ENCODE measurements at regions not wholly inside any gene's neighbourhood (a gene's known extent, or its start where the extent isn't known, plus 50 kb on each side); places are given as distances from the start of the nearest gene placed in this dataset.

GRCh38 chr5:126065061-126065460, 358.1 kb upstream of the GRAMD2B start:
- Mint-ChIP-seq H3K27ac (no peak overlapping the region), H3K36me3 (ENCODE audit: low read depth) (no peaks in the 10 kb centered on the region), H3K27me3 (no peaks in the 10 kb centered on the region), H3K4me3 (no peak overlapping the region), H3K4me1 (no peaks in the 10 kb centered on the region)
- ATAC-seq, result no peak
- no peak for DNase-seq
- H3K9me3 ChIP-seq (ENCODE audit: control insufficient read depth, low read length, poor library complexity, severe bottlenecking), result no peaks in the 10 kb centered on the region

GRCh38 chr5:126066836-126067235, 356.4 kb upstream of the GRAMD2B start:
- Mint-ChIP-seq H3K4me1 (no peaks in the 10 kb centered on the region), H3K27me3 (no peaks in the 10 kb centered on the region), H3K36me3 (ENCODE audit: low read depth) (no peaks in the 10 kb centered on the region), H3K27ac (no peak overlapping the region), H3K4me3 (no peak overlapping the region)
- DNase-seq (no peak), ATAC-seq (no peak)
- H3K9me3 ChIP-seq (ENCODE audit: control insufficient read depth, low read length, poor library complexity, severe bottlenecking), result no peaks in the 10 kb centered on the region

DNA sequence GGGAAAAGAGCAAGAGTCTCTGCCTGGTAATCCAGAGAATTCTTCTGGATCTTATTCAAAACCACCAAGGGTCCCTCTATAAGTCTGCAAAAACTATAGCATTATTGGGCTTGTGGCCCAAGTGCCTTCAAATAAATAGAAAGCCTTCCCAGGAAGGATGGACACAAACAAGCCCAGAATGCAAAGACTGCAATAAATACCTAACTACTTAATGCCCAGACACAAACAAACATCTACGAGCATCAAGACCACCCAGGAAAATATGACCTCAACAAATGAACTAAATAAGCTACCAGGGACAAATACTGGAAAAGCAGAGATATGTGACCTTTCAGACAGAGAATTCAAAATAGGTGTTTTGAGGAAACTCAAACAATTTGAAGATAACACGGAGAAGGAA, 355.8 kb upstream of the GRAMD2B start:
- Mint-ChIP-seq H3K4me1 (no peaks in the 10 kb centered on the region), H3K27ac (no peak overlapping the region), H3K4me3 (no peak overlapping the region), H3K27me3 (no peaks in the 10 kb centered on the region), H3K36me3 (ENCODE audit: low read depth) (no peaks in the 10 kb centered on the region)
- ATAC-seq (no peak), DNase-seq (no peak)
- H3K9me3 ChIP-seq (ENCODE audit: control insufficient read depth, low read length, poor library complexity, severe bottlenecking), result no peaks in the 10 kb centered on the region

DNA sequence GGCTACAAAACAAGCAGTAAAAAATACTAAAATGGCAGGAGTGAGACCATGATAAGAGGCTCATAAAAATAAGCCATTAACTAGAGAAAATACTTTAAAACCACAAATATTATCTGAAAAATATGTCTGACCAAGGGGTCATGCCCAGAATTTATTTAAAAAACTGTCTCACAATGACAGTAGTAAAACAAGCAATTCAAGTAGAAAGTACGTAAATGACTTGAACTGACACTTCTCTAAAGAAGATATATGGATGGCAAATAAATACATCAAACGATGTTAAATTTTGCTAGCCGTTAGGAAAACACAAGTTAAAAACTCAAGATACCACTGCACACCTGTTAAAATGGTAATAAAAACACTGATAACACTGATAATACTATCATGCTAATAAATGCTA, 353.9 kb upstream of the GRAMD2B start:
- Mint-ChIP-seq H3K4me3 (no peak overlapping the region), H3K36me3 (ENCODE audit: low read depth) (no peaks in the 10 kb centered on the region), H3K27me3 (no peaks in the 10 kb centered on the region), H3K27ac (no peak overlapping the region), H3K4me1 (no peaks in the 10 kb centered on the region)
- no peak for DNase-seq
- H3K9me3 ChIP-seq (ENCODE audit: control insufficient read depth, low read length, poor library complexity, severe bottlenecking), result no peaks in the 10 kb centered on the region
- ATAC-seq, result no peak

GRCh38 chr5:126070481-126070880, 352.7 kb upstream of the GRAMD2B start:
- no peak overlapping the region for H3K4me3 Mint-ChIP-seq
- ATAC-seq, result no peak
- H3K27ac Mint-ChIP-seq, result no peak overlapping the region
- no peaks in the 10 kb centered on the region for H3K9me3 ChIP-seq (ENCODE audit: control insufficient read depth, low read length, poor library complexity, severe bottlenecking)
- no peaks in the 10 kb centered on the region for H3K27me3 Mint-ChIP-seq
- no peak for DNase-seq
- no peaks in the 10 kb centered on the region for H3K36me3 Mint-ChIP-seq (ENCODE audit: low read depth)
- no peaks in the 10 kb centered on the region for H3K4me1 Mint-ChIP-seq

- H3K27ac Mint-ChIP-seq, result no peak overlapping the region
- H3K4me3 Mint-ChIP-seq, result no peak overlapping the region
- no peaks in the 10 kb centered on the region for H3K4me1 Mint-ChIP-seq
- H3K9me3 ChIP-seq (ENCODE audit: control insufficient read depth, low read length, poor library complexity, severe bottlenecking), result no peaks in the 10 kb centered on the region
- H3K36me3 Mint-ChIP-seq (ENCODE audit: low read depth), result no peaks in the 10 kb centered on the region
- no peak for ATAC-seq
- no peaks in the 10 kb centered on the region for H3K27me3 Mint-ChIP-seq
- DNase-seq, result no peak
Observed at GRCh38 chr5:126074538-126074937, 348.7 kb upstream of the GRAMD2B start.

- H3K9me3 ChIP-seq (ENCODE audit: control insufficient read depth, low read length, poor library complexity, severe bottlenecking), result peaks cover 5% of the 10 kb centered on the region
- Mint-ChIP-seq H3K27ac (no peak overlapping the region), H3K36me3 (ENCODE audit: low read depth) (no peaks in the 10 kb centered on the region), H3K27me3 (no peaks in the 10 kb centered on the region), H3K4me1 (no peaks in the 10 kb centered on the region), H3K4me3 (no peak overlapping the region)
- DNase-seq, result no peak
- ATAC-seq, result no peak
Observed at GRCh38 chr5:126079266-126079665, 343.9 kb upstream of the GRAMD2B start.

DNA sequence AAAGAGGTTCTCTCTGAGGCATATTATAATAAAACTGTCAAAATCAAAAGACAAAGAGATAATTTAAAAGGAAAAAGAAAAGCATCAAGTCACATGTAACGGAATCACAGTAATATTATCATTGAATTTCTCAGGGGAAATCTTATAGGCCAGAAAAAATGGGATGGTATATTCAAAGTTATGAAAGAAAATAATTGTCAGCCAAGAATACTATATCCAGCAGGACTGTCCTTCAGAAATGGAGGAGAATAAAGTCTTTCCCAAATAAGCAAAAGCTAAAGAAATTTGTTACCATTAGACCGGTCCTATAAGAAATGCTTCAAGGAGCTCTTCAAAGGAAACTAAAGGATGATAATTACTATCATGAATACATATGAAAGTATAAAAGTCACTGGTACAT, 342.0 kb upstream of the GRAMD2B start:
- DNase-seq (no peak), ATAC-seq (no peak)
- H3K4me3 Mint-ChIP-seq, result no peak overlapping the region
- H3K27me3 Mint-ChIP-seq, result no peaks in the 10 kb centered on the region
- no peak overlapping the region for H3K27ac Mint-ChIP-seq
- H3K9me3 ChIP-seq (ENCODE audit: control insufficient read depth, low read length, poor library complexity, severe bottlenecking), result peaks cover 5% of the 10 kb centered on the region
- H3K36me3 Mint-ChIP-seq (ENCODE audit: low read depth), result no peaks in the 10 kb centered on the region
- H3K4me1 Mint-ChIP-seq, result no peaks in the 10 kb centered on the region

DNA sequence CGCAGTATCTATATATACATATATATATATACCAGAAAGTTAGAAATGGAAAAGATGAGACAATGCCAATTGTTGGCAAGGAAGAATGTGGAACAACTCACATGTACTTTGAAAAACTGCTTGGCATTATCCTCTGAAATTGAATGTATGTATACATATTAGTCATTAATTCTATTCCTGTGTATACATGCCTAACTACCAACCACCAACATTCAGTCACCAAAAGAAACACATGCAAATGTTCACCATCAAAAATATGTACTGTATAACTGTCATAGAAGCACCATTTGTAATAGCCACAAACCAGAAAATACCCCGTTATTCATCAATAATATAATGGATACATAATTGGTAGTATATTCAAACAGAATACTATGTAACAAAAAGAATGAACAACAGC, 330.2 kb upstream of the GRAMD2B start:
- no peak overlapping the region for H3K27ac Mint-ChIP-seq
- H3K36me3 Mint-ChIP-seq (ENCODE audit: low read depth), result no peaks in the 10 kb centered on the region
- H3K27me3 Mint-ChIP-seq, result no peaks in the 10 kb centered on the region
- H3K4me3 Mint-ChIP-seq, result no peak overlapping the region
- H3K9me3 ChIP-seq (ENCODE audit: control insufficient read depth, low read length, poor library complexity, severe bottlenecking), result no peaks in the 10 kb centered on the region
- ATAC-seq (no peak), DNase-seq (no peak)
- H3K4me1 Mint-ChIP-seq, result no peaks in the 10 kb centered on the region

DNA sequence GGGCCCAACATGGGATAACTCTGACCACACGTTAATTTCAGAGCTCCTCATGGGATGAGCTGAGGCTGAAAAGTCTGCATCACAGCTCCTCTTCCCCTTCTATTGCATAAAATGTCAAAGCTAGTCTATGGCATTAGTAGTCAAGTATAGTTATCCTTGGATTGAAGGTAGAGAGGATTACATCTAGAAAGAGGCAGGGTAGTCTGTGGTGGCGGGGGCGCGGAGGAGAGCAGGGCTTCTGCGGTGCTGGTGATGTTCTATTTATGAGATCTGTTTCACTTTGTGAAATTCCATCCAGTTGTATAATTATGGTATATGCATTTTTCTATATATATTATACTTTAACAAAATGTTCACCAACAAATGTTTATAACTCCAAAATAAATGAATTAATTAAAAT, 329.5 kb upstream of the GRAMD2B start:
- Mint-ChIP-seq H3K4me3 (no peak overlapping the region), H3K27ac (no peak overlapping the region), H3K36me3 (ENCODE audit: low read depth) (no peaks in the 10 kb centered on the region), H3K27me3 (no peaks in the 10 kb centered on the region), H3K4me1 (no peaks in the 10 kb centered on the region)
- DNase-seq, result no peak
- ATAC-seq, result no peak
- no peaks in the 10 kb centered on the region for H3K9me3 ChIP-seq (ENCODE audit: control insufficient read depth, low read length, poor library complexity, severe bottlenecking)

DNA sequence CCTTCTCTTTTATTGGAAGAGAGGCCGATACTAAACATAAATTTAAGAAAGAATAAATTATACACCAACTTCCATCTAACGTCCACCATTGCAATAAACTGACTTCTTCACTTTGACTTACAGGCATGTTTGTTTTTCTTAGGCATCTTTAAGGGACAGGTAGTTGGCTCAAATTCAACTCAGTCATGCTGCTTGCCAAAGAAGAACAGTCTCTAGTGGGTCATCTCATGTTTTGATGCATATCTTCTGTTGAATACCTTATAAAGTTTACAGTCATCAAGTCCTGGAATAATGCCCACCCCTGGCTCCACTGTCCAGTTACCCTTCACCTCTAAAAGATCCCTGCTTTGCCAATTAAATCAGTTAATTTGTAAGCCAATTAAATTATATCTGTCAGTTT, 328.2 kb upstream of the GRAMD2B start:
- H3K27me3 Mint-ChIP-seq, result no peaks in the 10 kb centered on the region
- H3K27ac Mint-ChIP-seq, result no peak overlapping the region
- no peak for DNase-seq
- no peaks in the 10 kb centered on the region for H3K4me1 Mint-ChIP-seq
- ATAC-seq, result no peak
- no peaks in the 10 kb centered on the region for H3K36me3 Mint-ChIP-seq (ENCODE audit: low read depth)
- no peak overlapping the region for H3K4me3 Mint-ChIP-seq
- H3K9me3 ChIP-seq (ENCODE audit: control insufficient read depth, low read length, poor library complexity, severe bottlenecking), result no peaks in the 10 kb centered on the region

DNA sequence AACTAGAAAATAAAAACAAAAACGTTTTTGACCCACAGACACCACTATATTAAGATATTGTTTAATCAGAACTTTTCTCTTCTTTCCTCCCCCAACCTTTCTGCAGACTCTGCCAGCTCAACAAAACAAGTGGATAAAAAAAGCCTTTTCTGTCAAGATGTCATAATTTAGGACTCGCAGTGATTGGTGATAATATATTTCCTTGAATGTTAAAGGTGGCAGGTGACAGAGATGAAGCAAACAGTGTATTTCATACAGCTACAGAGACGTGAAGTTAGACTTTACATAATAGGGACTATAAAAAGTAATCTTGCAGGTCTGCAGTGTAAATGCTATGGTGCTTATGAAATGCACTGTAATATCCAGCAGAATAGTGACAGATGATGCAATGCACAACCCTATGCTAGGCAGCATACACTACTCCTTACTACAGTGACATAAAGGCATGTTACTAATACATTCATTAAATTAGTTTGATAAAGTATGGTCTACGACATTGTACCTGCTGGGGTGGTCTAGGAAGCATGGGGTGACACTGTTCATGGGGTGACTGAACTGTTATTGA, 326.7 kb upstream of the GRAMD2B start:
- ATAC-seq (no peak), DNase-seq (no peak)
- Mint-ChIP-seq H3K27ac (no peak overlapping the region), H3K4me3 (no peak overlapping the region), H3K27me3 (no peaks in the 10 kb centered on the region), H3K36me3 (ENCODE audit: low read depth) (no peaks in the 10 kb centered on the region), H3K4me1 (no peaks in the 10 kb centered on the region)
- H3K9me3 ChIP-seq (ENCODE audit: control insufficient read depth, low read length, poor library complexity, severe bottlenecking), result no peaks in the 10 kb centered on the region

DNA sequence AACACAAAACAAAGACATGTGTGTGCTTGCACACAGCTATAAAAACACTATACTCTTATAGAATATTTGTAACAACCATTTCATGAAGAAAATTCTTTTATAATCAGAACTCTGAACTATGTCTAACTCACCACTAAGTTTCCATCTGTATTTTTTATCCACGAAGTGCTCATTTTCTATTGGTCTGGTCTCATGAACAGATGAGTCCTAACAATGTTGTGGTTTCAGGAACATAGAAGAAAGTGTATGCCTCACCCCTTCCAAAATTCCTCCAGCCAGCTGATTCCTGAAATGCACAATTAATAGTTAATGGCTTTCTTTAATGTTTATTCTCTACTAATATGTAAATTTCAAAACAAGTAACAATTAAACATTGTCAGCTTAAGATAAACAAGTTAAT, 325.3 kb upstream of the GRAMD2B start:
- H3K27ac Mint-ChIP-seq, result no peak overlapping the region
- no peak for DNase-seq
- no peaks in the 10 kb centered on the region for H3K27me3 Mint-ChIP-seq
- H3K9me3 ChIP-seq (ENCODE audit: control insufficient read depth, low read length, poor library complexity, severe bottlenecking), result no peaks in the 10 kb centered on the region
- no peaks in the 10 kb centered on the region for H3K4me1 Mint-ChIP-seq
- no peak overlapping the region for H3K4me3 Mint-ChIP-seq
- H3K36me3 Mint-ChIP-seq (ENCODE audit: low read depth), result no peaks in the 10 kb centered on the region
- no peak for ATAC-seq

DNA sequence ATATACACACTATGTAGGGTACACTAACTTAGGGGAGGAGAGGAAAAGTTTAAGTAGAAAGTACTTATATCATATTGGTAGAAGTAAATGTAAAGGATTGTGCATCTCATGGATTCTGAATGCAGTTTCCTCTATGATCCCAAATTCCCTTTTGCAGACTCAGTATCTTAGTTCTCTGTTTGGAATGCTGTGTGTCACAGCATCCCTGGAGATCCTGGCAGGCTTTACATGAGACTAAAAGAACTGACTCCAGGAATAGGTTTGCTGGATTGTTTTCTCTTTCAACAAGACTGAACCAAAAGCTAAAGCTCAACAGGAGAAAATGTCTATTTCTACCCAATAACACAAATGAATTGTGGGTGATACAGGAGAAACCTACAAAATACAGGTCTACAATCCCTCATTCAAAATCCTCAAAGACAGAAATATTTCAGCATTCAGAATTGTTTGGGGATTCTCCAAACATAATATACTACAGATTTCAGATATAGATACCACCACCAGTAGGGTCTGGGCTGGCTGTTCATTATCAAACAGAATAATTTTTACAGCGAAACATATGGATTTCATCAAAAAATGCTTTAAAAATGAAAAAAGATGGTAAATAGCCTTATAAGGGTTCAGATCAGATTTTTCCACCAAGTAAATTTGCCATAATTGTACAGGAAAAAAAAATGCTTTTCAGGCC, 324.7 kb upstream of the GRAMD2B start:
- no peak for DNase-seq
- no peak for ATAC-seq
- Mint-ChIP-seq H3K36me3 (ENCODE audit: low read depth) (no peaks in the 10 kb centered on the region), H3K4me3 (no peak overlapping the region), H3K27me3 (no peaks in the 10 kb centered on the region), H3K27ac (no peak overlapping the region), H3K4me1 (no peaks in the 10 kb centered on the region)
- H3K9me3 ChIP-seq (ENCODE audit: control insufficient read depth, low read length, poor library complexity, severe bottlenecking), result no peaks in the 10 kb centered on the region
